WTC11 (cell line): ENCODE measurements at regions not wholly inside any gene's neighbourhood (a gene's known extent, or its start where the extent isn't known, plus 50 kb on each side); places are given as distances from the start of the nearest gene placed in this dataset.

ENCODE experiments used
- ATAC-seq: fragments of 200-7000 bp; cut with Tn5 transposase; 2 replicates; pipeline ENCODE4 v1.10.0; 2021; ENCODE audit warnings: mild to moderate bottlenecking, moderate library complexity
- CTCF ChIA-PET: fragments of 300-600 bp; sonication (Branson Sonifier 250); formaldehyde crosslinking; loops from one replicate; lab custom pipeline; 2021; ENCODE audit warnings: antibody characterized with exemption; lab: Charles Lee
- POLR2A ChIA-PET: fragments of 350-600 bp; sonication (Branson Sonifier 250); formaldehyde crosslinking; loops from one replicate; lab custom pipeline; 2021; ENCODE audit warnings: antibody characterized with exemption; lab: Charles Lee
- DNase-seq: peaks from one replicate; pipeline ENCODE4 v3.0.0; 2021; ENCODE audit warnings: low spot score
- H3K27ac Mint-ChIP-seq: 2 replicates; pipeline ENCODE4 v1.8.0; 2021; ENCODE audit warnings: mixed read lengths
- H3K27me3 Mint-ChIP-seq: 2 replicates; pipeline ENCODE4 v1.8.0; 2021; ENCODE audit warnings: low read depth, mild to moderate bottlenecking, moderate library complexity, mixed read lengths
- H3K36me3 Mint-ChIP-seq: 2 replicates; pipeline ENCODE4 v1.8.0; 2021; ENCODE audit warnings: mixed read lengths
- H3K4me1 Mint-ChIP-seq: 2 replicates; pipeline ENCODE4 v1.8.0; 2022; ENCODE audit warnings: mixed read lengths
- H3K4me3 Mint-ChIP-seq: 2 replicates; pipeline ENCODE4 v1.8.0; 2021; ENCODE audit warnings: mild to moderate bottlenecking, moderate library complexity, mixed read lengths
- H3K9me3 Mint-ChIP-seq: 2 replicates; pipeline ENCODE4 v1.8.0; 2021; ENCODE audit warnings: mixed read lengths
- ATF1 ChIP-seq: sonication (generic); formaldehyde crosslinking; IDR thresholded peaks from 2 replicates; pipeline ENCODE4 v1.8.1; 2023; ENCODE audit warnings: mild to moderate bottlenecking, moderate library complexity, missing genetic modification reagents
- CBFB ChIP-seq: sonication (generic); formaldehyde crosslinking; IDR thresholded peaks from 2 replicates; pipeline ENCODE4 v1.8.1; 2022; ENCODE audit warnings: mild to moderate bottlenecking, low read depth, missing genetic modification reagents
- E2F5 ChIP-seq: sonication (generic); formaldehyde crosslinking; IDR thresholded peaks from 2 replicates; pipeline ENCODE4 v1.8.1; 2022; ENCODE audit warnings: mild to moderate bottlenecking, moderate library complexity, missing genetic modification reagents
- FOXK1 ChIP-seq: sonication (generic); formaldehyde crosslinking; IDR thresholded peaks from 2 replicates; pipeline ENCODE4 v1.8.0; 2022; ENCODE audit warnings: mild to moderate bottlenecking, moderate library complexity, missing genetic modification reagents
- GRHL2 ChIP-seq: fragments of 250-450 bp; sonication (Bioruptor Pico); IDR thresholded peaks from 2 replicates; pipeline ENCODE4 v1.8.0; 2022; ENCODE audit warnings: mild to moderate bottlenecking, moderate library complexity; ENCODE audit not compliant: insufficient replicate concordance, severe bottlenecking
- GTF2I ChIP-seq: fragments of 250-450 bp; sonication (Bioruptor Pico); conservative IDR thresholded peaks from 2 replicates; pipeline ENCODE4 v1.4.0; 2021; ENCODE audit warnings: mild to moderate bottlenecking
- MXD4 ChIP-seq: fragments of 250-450 bp; sonication (Bioruptor Pico); IDR thresholded peaks from 2 replicates; pipeline ENCODE4 v1.8.0; 2021; ENCODE audit warnings: mild to moderate bottlenecking, moderate library complexity, borderline replicate concordance
- NR2C2 ChIP-seq: sonication (generic); formaldehyde crosslinking; IDR thresholded peaks from 2 replicates; pipeline ENCODE4 v1.8.0; 2022; ENCODE audit warnings: mild to moderate bottlenecking, missing genetic modification reagents
- NR3C1 ChIP-seq: sonication (generic); formaldehyde crosslinking; conservative IDR thresholded peaks from 2 replicates; pipeline ENCODE4 v1.8.1; 2023; ENCODE audit warnings: low read depth, mild to moderate bottlenecking, missing genetic modification reagents
- PRDM15 ChIP-seq: sonication (generic); formaldehyde crosslinking; IDR thresholded peaks from 2 replicates; pipeline ENCODE4 v1.8.0; 2022; ENCODE audit warnings: missing genetic modification reagents
- PREB ChIP-seq: sonication (generic); formaldehyde crosslinking; IDR thresholded peaks from 2 replicates; pipeline ENCODE4 v1.8.1; 2022; ENCODE audit warnings: mild to moderate bottlenecking, missing genetic modification reagents, moderate library complexity, borderline replicate concordance
- SMAD4 ChIP-seq: sonication (generic); formaldehyde crosslinking; IDR thresholded peaks from 2 replicates; pipeline ENCODE4 v1.8.0; 2022; ENCODE audit warnings: mild to moderate bottlenecking, missing genetic modification reagents
- ZMAT4 ChIP-seq: fragments of 250-450 bp; sonication (Bioruptor Pico); IDR thresholded peaks from 2 replicates; pipeline ENCODE4 v1.9.0; 2021; ENCODE audit warnings: mild to moderate bottlenecking
- ZNF121 ChIP-seq: sonication (generic); formaldehyde crosslinking; IDR thresholded peaks from 2 replicates; pipeline ENCODE4 v1.8.0; 2023; ENCODE audit warnings: missing genetic modification reagents
- ZNF138 ChIP-seq: sonication (generic); formaldehyde crosslinking; conservative IDR thresholded peaks from 2 replicates; pipeline ENCODE4 v1.8.1; 2022; ENCODE audit warnings: mild to moderate bottlenecking, moderate library complexity, missing genetic modification reagents
- ZNF219 ChIP-seq: sonication (generic); formaldehyde crosslinking; IDR thresholded peaks from 2 replicates; pipeline ENCODE4 v1.8.0; 2023; ENCODE audit warnings: missing genetic modification reagents, mild to moderate bottlenecking, borderline replicate concordance
- ZNF396 ChIP-seq: fragments of 250-450 bp; sonication (Bioruptor Pico); IDR thresholded peaks from 2 replicates; pipeline ENCODE4 v1.8.0; 2021; ENCODE audit warnings: mild to moderate bottlenecking, moderate library complexity, borderline replicate concordance
- ZNF416 ChIP-seq: fragments of 250-450 bp; sonication (Bioruptor Pico); IDR thresholded peaks from 2 replicates; pipeline ENCODE4 v1.9.0; 2021; ENCODE audit warnings: mild to moderate bottlenecking, inconsistent platforms
- ZNF512 ChIP-seq: sonication (generic); formaldehyde crosslinking; IDR thresholded peaks from 2 replicates; pipeline ENCODE4 v1.8.1; 2022; ENCODE audit warnings: missing genetic modification reagents, borderline replicate concordance

- Mint-ChIP-seq H3K36me3 (no peaks in the 10 kb centered on the region), H3K4me1 (peaks cover 13% of the 10 kb centered on the region), H3K4me3 (no peak overlapping the region), H3K27me3 (no peaks in the 10 kb centered on the region), H3K9me3 (peaks cover 8% of the 10 kb centered on the region), H3K27ac (peak overlapping the region; percentile 22; the same call in 1 of the 2 replicates)
- TF ChIP-seq ZNF416 (CRISPR knock-in tag) (no peak), PRDM15 (CRISPR knock-in tag) (peak; percentile 56), E2F5 (CRISPR knock-in tag) (no peak)
- ChIA-PET POLR2A (no interaction called here), CTCF (no interaction called here)
- no peak for DNase-seq
- ATAC-seq: no peak; the same call in 1 of the 2 replicates
Observed at GRCh38 chr4:53852343-53852742, 212.1 kb downstream of the CHIC2 start.

GRCh38 chr4:53847965-53848364 is 216.4 kb downstream of the CHIC2 start:
- CTCF ChIA-PET: interaction anchor here (1.4 kb wide), 1 partner anchor 386 kb away, joined by 7 read pairs; no protein-coding TSS in a partner anchor
- Mint-ChIP-seq H3K4me1 (peaks cover 12% of the 10 kb centered on the region), H3K9me3 (peaks cover 1% of the 10 kb centered on the region)

GRCh38 chr4:53844551-53844950 is 219.9 kb downstream of the CHIC2 start:
- H3K4me3 Mint-ChIP-seq: no peak overlapping the region
- POLR2A ChIA-PET: no interaction called here

More at GRCh38 chr4:53847965-53848364, 216.4 kb downstream of the CHIC2 start:
- POLR2A ChIA-PET: interaction anchor here (0.6 kb wide), 1 partner anchor 10 kb away, joined by 3 read pairs; no protein-coding TSS in a partner anchor
- no peak overlapping the region for H3K27ac Mint-ChIP-seq
- no peak for TF ChIP-seq GTF2I (CRISPR knock-in tag)
- TF ChIP-seq ZNF219 (CRISPR knock-in tag): no peak
- TF ChIP-seq ZNF121 (CRISPR knock-in tag): no peak
- no peak for TF ChIP-seq MXD4 (CRISPR knock-in tag)
- no peak for TF ChIP-seq PREB
- no peak for TF ChIP-seq CBFB (CRISPR knock-in tag)
- TF ChIP-seq GRHL2: no peak
- no peak for TF ChIP-seq FOXK1 (CRISPR knock-in tag)
- TF ChIP-seq, all 79 proteins: peak for 0
- ATAC-seq: no peak
- no peaks in the 10 kb centered on the region for H3K36me3 Mint-ChIP-seq
- no peak overlapping the region for H3K4me3 Mint-ChIP-seq
- H3K27me3 Mint-ChIP-seq: no peaks in the 10 kb centered on the region
- no peak for DNase-seq

GRCh38 chr4:53844133-53844532 is 220.3 kb downstream of the CHIC2 start:
- Mint-ChIP-seq H3K36me3 (no peaks in the 10 kb centered on the region), H3K27me3 (no peaks in the 10 kb centered on the region), H3K27ac (no peak overlapping the region), H3K9me3 (peaks cover 4% of the 10 kb centered on the region; the same call in 1 of the 2 replicates)
- POLR2A ChIA-PET: no interaction called here
- TF ChIP-seq ZNF219 (CRISPR knock-in tag) (no peak), ZNF512 (CRISPR knock-in tag) (no peak), ATF1 (CRISPR knock-in tag) (no peak), NR2C2 (no peak), SMAD4 (CRISPR knock-in tag) (no peak), GTF2I (CRISPR knock-in tag) (no peak), ZMAT4 (CRISPR knock-in tag) (no peak), NR3C1 (CRISPR knock-in tag) (no peak), ZNF121 (CRISPR knock-in tag) (no peak)
- TF ChIP-seq, all 79 proteins: peak for 0
- H3K4me1 Mint-ChIP-seq: no peaks in the 10 kb centered on the region
- ATAC-seq: no peak
- CTCF ChIA-PET: no interaction called here
- H3K4me3 Mint-ChIP-seq: no peak overlapping the region
- DNase-seq: no peak

More at GRCh38 chr4:53844551-53844950, 219.9 kb downstream of the CHIC2 start:
- TF ChIP-seq ZNF396 (CRISPR knock-in tag) (no peak), ZNF138 (CRISPR knock-in tag) (no peak)
- TF ChIP-seq, all 79 proteins: peak for 0
- DNase-seq: no peak
- Mint-ChIP-seq H3K4me1 (no peaks in the 10 kb centered on the region), H3K27ac (no peak overlapping the region), H3K36me3 (no peaks in the 10 kb centered on the region), H3K9me3 (peaks cover 3% of the 10 kb centered on the region; the same call in 1 of the 2 replicates), H3K27me3 (no peaks in the 10 kb centered on the region)
- CTCF ChIA-PET: no interaction called here
- ATAC-seq: no peak
